ENCODE measurements at regions not wholly inside any gene's neighbourhood (a gene's known extent, or its start where the extent isn't known, plus 50 kb on each side); places are given as distances from the start of the nearest gene placed in this dataset.

DNA sequence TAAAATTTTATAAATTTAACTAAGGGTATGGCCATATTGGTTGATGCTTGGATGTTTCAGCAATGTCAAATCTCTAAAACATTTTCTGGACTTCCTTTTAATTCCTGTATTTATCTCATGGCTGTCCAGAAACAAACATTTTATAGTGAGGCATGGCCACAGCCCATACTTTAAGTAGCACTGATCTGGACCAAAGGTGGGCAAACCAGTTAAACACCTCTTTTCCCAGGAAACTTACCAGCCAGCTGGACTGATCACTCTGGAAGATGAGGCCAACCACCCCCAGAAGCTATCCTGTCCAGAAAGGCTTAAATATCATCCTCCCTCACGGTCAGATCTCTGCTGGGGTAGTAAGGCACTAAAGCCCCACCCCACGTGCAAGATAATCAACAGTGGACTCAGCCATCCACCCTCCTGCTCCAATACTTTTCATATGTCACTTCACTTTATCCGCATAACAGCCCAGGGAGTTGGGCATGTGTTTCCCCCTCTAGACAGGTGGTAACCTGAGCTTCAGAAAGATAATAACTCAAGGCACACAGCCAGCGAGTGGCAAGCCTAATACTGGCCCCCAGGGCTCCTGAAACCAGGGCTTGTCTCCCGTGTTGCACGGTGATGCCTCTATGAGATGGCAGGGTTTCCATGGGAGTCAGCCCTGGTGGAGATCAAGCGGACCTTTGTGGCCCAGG is 120.5 kb upstream of the NGF start:
- Histone ChIP-seq H3K4me1 (ENCODE audit: insufficient read depth, low read length) (no peaks in the 10 kb centered on the region), H2AFZ (ENCODE audit: low read length) (no peak overlapping the region), H3K4me3 (replicated peaks in 1 of 3; ENCODE audit: insufficient read depth in 1 of 3, low read depth in 2 of 3, low read length in 3 of 3) (no peak overlapping the region), H3K27me3 (ENCODE audit: control insufficient read depth in 1 of 2, insufficient read depth in 2 of 2, low read length in 2 of 2) (no peaks in the 10 kb centered on the region; a peak in 1 of 5 replicates), H3K9me3 (ENCODE audit: low read length) (no peaks in the 10 kb centered on the region), H3K79me2 (ENCODE audit: insufficient read depth, low read length) (no peaks in the 10 kb centered on the region), H4K20me1 (ENCODE audit: insufficient read depth, low read length) (no peaks in the 10 kb centered on the region), H3K4me2 (ENCODE audit: low read depth, low read length) (no peak overlapping the region), H3K9ac (ENCODE audit: insufficient read depth, low read depth, low read length) (no peak overlapping the region), H3K36me3 (replicated peaks in 1 of 2; ENCODE audit: control insufficient read depth in 1 of 2, insufficient read depth in 2 of 2, low read length in 2 of 2) (no peaks in the 10 kb centered on the region), H3K27ac (ENCODE audit: extremely low read length, insufficient read depth, low read length) (no peak overlapping the region)
- WGBS (ENCODE audit: low lambda C conversion rate) = 0% methylated on average over 1 of the region's 7 CpGs
- in situ Hi-C loops (cut with HindIII; ENCODE audit: extremely low pct_ligation_motif_present, low pct_unique_long_range_greater_than_20kb) (no loop called here), intact Hi-C loops (cut with micrococcal nuclease; ENCODE audit: unreplicated experiment) (no loop called here)
- ChIA-PET CTCF (ENCODE audit: low intra/inter-chr PET ratio, low total read pairs) (no interaction called here), POLR2A (no interaction called here)
- no peak for DNase-seq (ENCODE audit: low spot score)
- FAIRE-seq = no peak
- no peak for TF ChIP-seq ZNF12 (CRISPR knock-in tag; IDR thresholded peaks at IDR 0.05)
- no peak for TF ChIP-seq MTF2 (CRISPR knock-in tag; IDR thresholded peaks at IDR 0.05; ENCODE audit: borderline replicate concordance)
- TF ChIP-seq ZSCAN31 (CRISPR knock-in tag; IDR thresholded peaks at IDR 0.05; ENCODE audit: low read depth) = no peak
- no peak for TF ChIP-seq ZBTB10 (CRISPR knock-in tag; IDR thresholded peaks at IDR 0.05; ENCODE audit: borderline replicate concordance)
- TF ChIP-seq ZNF354B (CRISPR knock-in tag; IDR thresholded peaks at IDR 0.05) = no peak
- TF ChIP-seq ATRX (CRISPR knock-in tag; IDR thresholded peaks at IDR 0.05; ENCODE audit: borderline replicate concordance) = no peak
- no peak for TF ChIP-seq ZNF230 (CRISPR knock-in tag; IDR thresholded peaks at IDR 0.05)
- TF ChIP-seq GLI4 (CRISPR knock-in tag; IDR thresholded peaks at IDR 0.05; ENCODE audit: borderline replicate concordance) = no peak
- TF ChIP-seq ELF3 (CRISPR knock-in tag; IDR thresholded peaks at IDR 0.05) = no peak
- no peak for TF ChIP-seq KDM5A (IDR thresholded peaks at IDR 0.05; ENCODE audit: borderline replicate concordance, low read length)
- TF ChIP-seq ZBTB4 (CRISPR knock-in tag; IDR thresholded peaks at IDR 0.05; ENCODE audit: borderline replicate concordance) = no peak
- no peak for TF ChIP-seq ZKSCAN5 (CRISPR knock-in tag; IDR thresholded peaks at IDR 0.05)
- TF ChIP-seq ZNF446 (CRISPR knock-in tag; IDR thresholded peaks at IDR 0.05) = no peak
- no peak for TF ChIP-seq HOXA7 (CRISPR knock-in tag; IDR thresholded peaks at IDR 0.05)
- no peak for TF ChIP-seq SKI (IDR thresholded peaks at IDR 0.05; ENCODE audit: partially characterized antibody)
- TF ChIP-seq GABPB1 (CRISPR knock-in tag; IDR thresholded peaks at IDR 0.05) = no peak
- TF ChIP-seq MED13 (CRISPR knock-in tag; IDR thresholded peaks at IDR 0.05) = no peak
- ATAC-seq = no peak
- BruUV-seq (replicated peaks) = no TSS peak

Measured in HepG2 (cell line).